Fibroblast of skin of right quadriceps (primary cell): ENCODE measurements at regions not wholly inside any gene's neighbourhood (a gene's known extent, or its start where the extent isn't known, plus 50 kb on each side); places are given as distances from the start of the nearest gene placed in this dataset.

Experiments
- DNase-seq: peaks from one replicate; pipeline ENCODE4 v3.0.0-alpha.2; 2013

GRCh38 chr7:17523813-17524739 is 225.6 kb downstream of the AHR start:
- peak; percentile 65 for DNase-seq

DNA sequence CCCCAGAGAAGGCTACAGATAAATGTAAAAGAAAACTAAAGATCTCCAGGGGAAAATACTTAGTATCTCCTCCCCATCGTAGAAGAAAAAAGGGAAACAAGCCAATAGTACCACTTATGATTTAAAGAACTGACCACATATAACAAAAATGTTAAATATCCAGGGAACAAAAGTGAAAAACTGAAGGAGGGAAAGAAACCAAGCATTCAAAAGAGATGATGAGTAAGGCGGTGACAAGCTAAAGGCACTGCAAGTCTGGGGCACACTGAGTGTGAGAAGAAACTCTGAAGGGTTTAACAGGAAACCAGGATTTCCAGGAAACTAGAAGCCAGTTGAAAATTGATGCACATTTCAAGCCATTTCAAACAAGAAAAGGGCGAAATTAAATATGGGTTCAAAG is 226.3 kb downstream of the AHR start:
- peak; percentile 84 for DNase-seq

GRCh38 chr7:17526621-17527020 is 228.2 kb downstream of the AHR start:
- no peak for DNase-seq

GRCh38 chr7:17528636-17529035 is 230.2 kb downstream of the AHR start:
- DNase-seq, result no peak

DNA sequence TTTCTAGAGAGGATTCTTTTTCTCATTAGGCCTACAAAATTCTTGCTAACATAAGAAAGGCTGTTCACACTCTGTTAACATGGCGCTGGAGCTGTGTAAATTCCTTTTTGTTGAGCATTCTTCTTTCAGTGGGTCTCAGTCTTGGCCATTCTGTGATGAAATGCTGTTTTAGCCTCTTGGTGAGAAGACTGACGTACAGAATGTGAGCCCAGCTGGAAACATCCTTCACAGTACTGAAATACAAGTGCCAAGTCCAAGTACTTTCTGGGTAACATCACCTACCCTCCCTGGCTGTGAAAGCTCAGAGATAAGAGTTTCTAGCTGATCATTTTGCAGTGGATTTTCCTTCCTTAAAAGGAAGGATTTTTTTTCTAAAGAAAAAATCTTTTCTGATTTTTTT is 231.8 kb downstream of the AHR start:
- DNase-seq, result peak; percentile 56

- DNase-seq, result no peak
Measured at GRCh38 chr7:17530741-17531421, 232.4 kb downstream of the AHR start.

GRCh38 chr7:17532861-17533404 is 234.5 kb downstream of the AHR start:
- DNase-seq, result peak; percentile 95

DNA sequence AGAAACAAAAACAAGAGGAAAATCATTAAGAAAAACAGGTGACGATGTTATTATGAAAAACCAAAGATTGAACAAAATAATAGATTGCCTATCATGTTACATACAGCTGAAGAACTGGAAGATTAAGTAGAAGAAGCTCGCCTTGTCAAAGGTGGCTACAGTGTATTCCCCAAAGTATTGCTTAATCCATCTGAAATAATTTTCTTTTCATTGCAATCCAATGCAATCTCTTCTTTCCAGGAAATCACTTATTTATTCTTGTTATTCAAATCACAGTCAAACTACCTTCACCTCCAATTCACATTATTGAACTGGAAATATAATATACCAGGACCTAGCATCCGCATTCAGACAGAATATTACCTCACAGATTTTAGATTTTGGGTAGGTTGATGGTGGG is 235.9 kb downstream of the AHR start:
- no peak for DNase-seq

- peak; percentile 91 for DNase-seq
Measured at GRCh38 chr7:17535776-17536175, 237.3 kb downstream of the AHR start.

GRCh38 chr7:17544401-17544800 is 245.9 kb downstream of the AHR start:
- DNase-seq, result no peak

DNA sequence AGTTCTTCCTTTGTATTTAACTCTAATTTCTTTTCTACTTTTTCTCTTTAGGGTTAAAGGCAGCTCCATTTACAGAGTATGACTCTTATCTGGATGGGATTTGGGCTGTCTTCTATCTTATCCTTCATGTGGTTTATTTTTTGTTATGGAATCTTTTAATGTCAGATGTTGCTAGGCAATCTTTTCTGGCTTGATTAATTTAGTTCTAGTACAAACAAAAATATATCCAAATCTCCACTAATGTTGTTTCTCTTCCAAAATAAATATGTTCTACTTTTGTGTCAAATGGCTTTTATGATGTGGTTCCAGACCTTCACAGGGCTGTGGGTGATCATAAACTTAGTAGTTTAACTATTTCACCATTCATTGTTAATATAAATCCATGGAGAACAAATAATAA is 246.9 kb downstream of the AHR start:
- no peak for DNase-seq

GRCh38 chr7:17546189-17546588 is 247.7 kb downstream of the AHR start:
- DNase-seq, result no peak

DNA sequence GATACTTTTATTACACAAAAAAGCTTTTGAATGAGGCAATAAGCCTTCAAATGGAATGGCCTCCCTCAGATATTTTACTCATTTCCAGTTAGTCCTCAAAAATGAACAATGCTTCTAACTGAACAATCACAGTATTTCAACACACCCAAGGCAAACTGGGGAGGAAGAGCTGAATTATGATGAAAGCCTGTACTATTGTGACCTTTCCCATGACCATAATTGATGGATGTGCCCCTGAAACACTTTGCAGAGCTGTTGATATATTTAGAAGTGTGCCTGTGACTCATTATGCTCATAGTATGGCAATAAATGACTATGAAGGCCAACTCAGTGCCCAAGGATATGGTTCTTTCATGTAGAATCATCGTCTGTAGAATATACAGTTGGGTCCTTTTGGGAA is 248.1 kb downstream of the AHR start:
- peak; percentile 87 for DNase-seq

- DNase-seq, result no peak
Measured at GRCh38 chr7:17548014-17548653, 249.7 kb downstream of the AHR start.

GRCh38 chr7:17549406-17549805 is 251.0 kb downstream of the AHR start:
- DNase-seq, result no peak

DNA sequence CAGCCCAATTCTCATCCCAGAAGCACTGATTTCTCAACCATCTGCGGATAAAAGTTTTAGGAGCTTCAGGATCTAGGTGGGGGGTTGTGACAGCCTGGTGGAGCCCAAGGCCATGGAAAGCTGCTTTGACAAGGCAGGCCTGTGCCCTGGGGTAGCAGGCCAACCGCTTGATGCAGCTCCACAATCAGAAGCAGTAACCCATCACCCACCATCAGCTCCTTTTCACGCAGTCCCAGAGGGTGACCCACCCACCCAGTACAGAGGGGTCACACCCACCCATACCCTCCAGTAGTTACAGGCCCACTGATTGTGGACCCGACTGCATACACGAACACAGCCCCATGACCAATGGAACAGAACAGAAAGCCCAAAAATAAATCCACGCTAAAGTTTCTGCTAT is 253.9 kb downstream of the AHR start:
- no peak for DNase-seq

- DNase-seq, result peak; percentile 39
Measured at GRCh38 chr7:17552952-17553351, 254.5 kb downstream of the AHR start.

DNA sequence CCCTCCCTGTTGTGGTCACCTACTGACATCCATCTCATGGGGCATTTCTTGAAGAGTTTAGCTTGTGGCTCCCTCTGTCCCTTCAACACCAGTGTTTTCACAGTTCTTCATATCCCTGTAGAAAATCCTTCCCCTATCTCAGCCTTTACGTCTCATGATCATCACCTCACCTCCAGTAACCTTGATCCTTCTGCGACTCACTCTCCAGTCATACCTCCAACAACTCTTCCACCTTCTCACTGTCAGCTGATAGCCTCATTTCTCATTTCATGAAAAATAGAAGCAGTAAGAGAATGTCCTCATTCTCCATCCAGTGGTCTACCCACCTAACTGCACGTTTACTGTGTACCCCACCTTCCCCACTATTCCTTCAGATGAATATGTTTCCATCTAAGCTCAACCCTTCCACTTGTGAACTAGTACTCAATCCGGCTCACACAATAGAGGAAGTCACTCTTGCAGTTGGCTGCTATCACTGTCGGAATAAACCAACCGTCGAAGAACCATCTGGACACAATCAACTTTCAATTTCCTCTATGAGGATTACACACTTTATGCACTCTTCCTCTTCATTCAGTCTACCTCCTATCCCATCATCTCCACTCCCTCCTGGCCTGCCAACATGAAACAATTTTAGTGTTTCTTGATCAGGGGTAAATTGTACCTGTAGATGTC is 256.0 kb downstream of the AHR start:
- DNase-seq, result no peak

DNA sequence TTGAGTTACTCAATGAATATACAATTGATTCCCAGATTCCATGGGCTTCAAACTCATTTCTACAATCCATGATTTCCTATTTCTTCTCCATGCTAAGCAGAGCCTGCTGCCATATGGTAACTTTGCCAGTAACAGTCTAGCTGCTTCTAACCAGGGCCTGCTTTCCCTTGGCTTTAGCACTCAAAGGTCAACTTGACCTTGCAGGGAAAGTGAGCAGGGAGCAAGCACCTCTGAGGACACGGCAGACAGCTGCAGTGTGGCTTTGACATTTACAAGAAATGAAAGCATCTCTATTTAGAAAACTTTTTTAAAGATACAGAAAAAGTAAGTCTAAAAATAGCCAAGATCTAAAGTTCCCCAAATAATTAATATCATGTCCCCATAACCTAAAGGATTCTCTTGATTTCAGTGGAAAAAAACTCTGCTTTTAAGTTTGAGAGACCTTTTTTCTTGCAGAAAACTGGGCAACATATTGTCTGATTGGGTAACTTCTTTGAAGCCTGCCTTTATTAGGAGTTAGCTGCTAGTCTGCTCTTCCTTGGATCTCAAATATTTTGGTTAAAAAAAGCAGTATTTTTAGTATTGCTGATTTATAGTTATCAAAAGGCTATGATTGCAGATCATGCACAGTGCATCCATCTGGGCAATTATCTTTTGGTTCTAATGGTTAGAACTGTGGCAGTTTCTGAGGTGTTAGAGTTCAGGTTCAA is 257.9 kb downstream of the AHR start:
- no peak for DNase-seq

DNA sequence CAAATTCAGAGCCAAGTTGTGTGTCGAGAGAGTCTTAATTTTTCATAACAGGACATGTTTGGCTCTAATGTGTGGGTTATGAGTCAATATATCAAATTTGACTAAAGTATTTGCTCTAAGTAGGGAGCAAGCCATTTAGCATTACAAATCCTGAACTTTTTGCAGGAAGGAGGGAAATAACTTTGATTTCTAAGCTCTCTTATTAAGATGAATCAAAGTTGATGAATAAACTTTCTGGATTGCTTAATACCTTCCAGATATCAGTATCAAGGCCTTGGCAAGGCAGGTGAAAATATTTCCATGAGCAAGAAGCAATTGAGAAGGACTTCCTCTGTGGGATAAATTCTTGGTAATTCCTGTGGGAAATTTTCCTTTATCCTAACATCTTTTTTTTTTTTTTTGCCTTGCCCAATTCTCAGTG is 258.8 kb downstream of the AHR start:
- DNase-seq, result peak; percentile 76

- DNase-seq, result no peak
Measured at GRCh38 chr7:17558135-17558534, 259.7 kb downstream of the AHR start.
